Gastrocnemius medialis (tissue), 4 donors: ENCODE measurements at regions not wholly inside any gene's neighbourhood (a gene's known extent, or its start where the extent isn't known, plus 50 kb on each side); places are given as distances from the start of the nearest gene placed in this dataset.

Experiments
- ATAC-seq, 2 donors: fragments of 150-250 bp; one replicate each; pipeline ENCODE4 v1.9.1; 2016
- DNase-seq, 2 donors: peaks; one replicate each; pipeline ENCODE4 v3.0.0-alpha.2; 2019
- H3K27ac ChIP-seq, 4 donors: fragments of 200-600 bp; sonication (generic); 1 replicate in 1 of 4; 2 replicates in 3 of 4; pipeline ENCODE4 v1.5.1; 2016 to 2018; ENCODE audit warnings: mild to moderate bottlenecking in 2 of 4, moderate library complexity in 1 of 4
- H3K27me3 ChIP-seq, 3 donors: fragments of 200-600 bp; sonication (generic) in 2 of 3; 1 replicate in 1 of 3; 2 replicates in 2 of 3; pipeline versions ENCODE4 v1.5.1 to v1.6.0; 2016 to 2019; ENCODE audit warnings: mild to moderate bottlenecking in 1 of 3, moderate library complexity in 1 of 3
- H3K36me3 ChIP-seq, 2 donors: fragments of 200-600 bp; sonication (generic) in 1 of 2; one replicate each; pipeline ENCODE4 v1.5.1; 2017 to 2018
- H3K4me1 ChIP-seq, 2 donors: fragments of 200-600 bp; sonication (generic) in 1 of 2; one replicate each; pipeline ENCODE4 v1.5.1; 2016 to 2017; ENCODE audit warnings: mild to moderate bottlenecking in 2 of 2
- H3K4me3 ChIP-seq, 4 donors: fragments of 200-600 bp; sonication (generic) in 3 of 4; 1 replicate in 1 of 4; 2 replicates in 3 of 4; pipeline ENCODE4 v1.5.1; 2016 to 2019; ENCODE audit warnings: mild to moderate bottlenecking in 2 of 4
- H3K9me3 ChIP-seq, 3 donors: fragments of 200-600 bp; sonication (generic) in 2 of 3; 1 replicate in 1 of 3; 2 replicates in 2 of 3; pipeline ENCODE4 v1.5.1; 2016 to 2019
- CTCF ChIP-seq, 5 experiments: fragments of 450-650 bp in 3 of 5; fragments of 200-600 bp in 2 of 5; sonication (generic) in 2 of 5; IDR thresholded peaks in 4 of 5; conservative IDR thresholded peaks in 1 of 5; 1 replicate in 4 of 5; 2 replicates in 1 of 5; pipeline ENCODE4 v1.5.1; 2016 to 2019; ENCODE audit warnings: antibody characterized with exemption in 5 of 5, mild to moderate bottlenecking in 3 of 5, moderate library complexity in 3 of 5
- POLR2A ChIP-seq, 2 donors: fragments of 450-650 bp; IDR thresholded peaks; one replicate each; pipeline ENCODE4 v1.6.1; 2017; ENCODE audit warnings: antibody characterized with exemption in 2 of 2, mild to moderate bottlenecking in 2 of 2, moderate library complexity in 2 of 2
- in situ Hi-C, 4 donors: fragments of 200-750 bp; cut with MboI; loops; one replicate each; pipeline versions ENCODE4 v1.15.0 to v1.8.0; 2017; ENCODE audit warnings: low sequenced_read_pairs in 4 of 4
- intact Hi-C: fragments of 100-400 bp; cut with DNase I; formaldehyde crosslinking; loops from one replicate; pipeline ENCODE4 v1.15.1; 2023; ENCODE audit warnings: low total_unique reads

- TF ChIP-seq POLR2A (IDR thresholded peaks at IDR 0.05) (no peak), CTCF (IDR thresholded peaks at IDR 0.05 in 4 of 5, conservative IDR thresholded peaks at IDR 0.05 in 1 of 5) (no peak)
- ATAC-seq (no peak), DNase-seq (no peak)
- Histone ChIP-seq H3K36me3 (no peaks in the 10 kb centered on the region), H3K27ac (no peak overlapping the region), H3K27me3 (no peaks in the 10 kb centered on the region), H3K4me1 (no peaks in the 10 kb centered on the region), H3K4me3 (no peak overlapping the region), H3K9me3 (no peaks in the 10 kb centered on the region)
- in situ Hi-C loops: no loop called here
- intact Hi-C loops: no loop called here
Measured at GRCh38 chr4:132281733-132282132, 867.4 kb upstream of the PCDH10 start.

- Histone ChIP-seq H3K36me3 (no peaks in the 10 kb centered on the region), H3K4me1 (no peaks in the 10 kb centered on the region), H3K4me3 (no peak overlapping the region), H3K27me3 (no peaks in the 10 kb centered on the region), H3K9me3 (no peaks in the 10 kb centered on the region), H3K27ac (no peak overlapping the region)
- TF ChIP-seq POLR2A (IDR thresholded peaks at IDR 0.05) (no peak), CTCF (IDR thresholded peaks at IDR 0.05 in 4 of 5, conservative IDR thresholded peaks at IDR 0.05 in 1 of 5) (no peak)
- no peak for ATAC-seq
- intact Hi-C loops (no loop called here), in situ Hi-C loops (no loop called here)
- no peak for DNase-seq
Measured at GRCh38 chr4:132284910-132285426, 864.1 kb upstream of the PCDH10 start.

GRCh38 chr4:132297346-132297745, 851.7 kb upstream of the PCDH10 start:
- no peak overlapping the region for H3K27ac ChIP-seq
- no peak overlapping the region for H3K4me3 ChIP-seq
- no peaks in the 10 kb centered on the region for H3K9me3 ChIP-seq
- DNase-seq (no peak), ATAC-seq (no peak)
- TF ChIP-seq CTCF (IDR thresholded peaks at IDR 0.05 in 4 of 5, conservative IDR thresholded peaks at IDR 0.05 in 1 of 5): no peak
- TF ChIP-seq POLR2A (IDR thresholded peaks at IDR 0.05): no peak
- no peaks in the 10 kb centered on the region for H3K27me3 ChIP-seq
- no peaks in the 10 kb centered on the region for H3K4me1 ChIP-seq
- intact Hi-C loops (no loop called here), in situ Hi-C loops (no loop called here)
- no peaks in the 10 kb centered on the region for H3K36me3 ChIP-seq

- no peaks in the 10 kb centered on the region for H3K27me3 ChIP-seq
- H3K36me3 ChIP-seq: no peaks in the 10 kb centered on the region
- in situ Hi-C loops (no loop called here), intact Hi-C loops (no loop called here)
- H3K27ac ChIP-seq: no peak overlapping the region
- DNase-seq (no peak), ATAC-seq (no peak)
- H3K4me3 ChIP-seq: no peak overlapping the region
- H3K9me3 ChIP-seq: no peaks in the 10 kb centered on the region
- TF ChIP-seq POLR2A (IDR thresholded peaks at IDR 0.05) (no peak), CTCF (IDR thresholded peaks at IDR 0.05 in 4 of 5, conservative IDR thresholded peaks at IDR 0.05 in 1 of 5) (no peak)
- H3K4me1 ChIP-seq: no peaks in the 10 kb centered on the region
Measured at GRCh38 chr4:132299841-132300240, 849.3 kb upstream of the PCDH10 start.

GRCh38 chr4:132312521-132312920, 836.6 kb upstream of the PCDH10 start:
- no peak for ATAC-seq
- Histone ChIP-seq H3K27ac (no peak overlapping the region), H3K4me1 (no peaks in the 10 kb centered on the region), H3K36me3 (no peaks in the 10 kb centered on the region), H3K27me3 (no peaks in the 10 kb centered on the region), H3K4me3 (no peak overlapping the region), H3K9me3 (no peaks in the 10 kb centered on the region)
- DNase-seq: no peak
- TF ChIP-seq CTCF (IDR thresholded peaks at IDR 0.05 in 4 of 5, conservative IDR thresholded peaks at IDR 0.05 in 1 of 5) (no peak), POLR2A (IDR thresholded peaks at IDR 0.05) (no peak)
- intact Hi-C loops (no loop called here), in situ Hi-C loops (no loop called here)
